Peyer's patch (tissue), 4 donors: ENCODE measurements at regions not wholly inside any gene's neighbourhood (a gene's known extent, or its start where the extent isn't known, plus 50 kb on each side); places are given as distances from the start of the nearest gene placed in this dataset.

Source experiments
- POLR2A ChIP-seq, 2 donors: fragments of 450-650 bp; IDR thresholded peaks; one replicate each; pipeline ENCODE4 v1.5.1; 2017; ENCODE audit warnings: antibody characterized with exemption in 2 of 2, mild to moderate bottlenecking in 2 of 2, moderate library complexity in 2 of 2
- TF ChIP-seq, protein P1 (sequence below), 6 experiments: fragments of 450-650 bp in 4 of 6; fragments of 200-600 bp in 2 of 6; sonication (generic) in 1 of 6; IDR thresholded peaks; one replicate each; pipeline ENCODE4 v1.5.1; 2017 to 2019; ENCODE audit warnings: antibody characterized with exemption in 6 of 6, mild to moderate bottlenecking in 3 of 6, moderate library complexity in 1 of 6

DNA sequence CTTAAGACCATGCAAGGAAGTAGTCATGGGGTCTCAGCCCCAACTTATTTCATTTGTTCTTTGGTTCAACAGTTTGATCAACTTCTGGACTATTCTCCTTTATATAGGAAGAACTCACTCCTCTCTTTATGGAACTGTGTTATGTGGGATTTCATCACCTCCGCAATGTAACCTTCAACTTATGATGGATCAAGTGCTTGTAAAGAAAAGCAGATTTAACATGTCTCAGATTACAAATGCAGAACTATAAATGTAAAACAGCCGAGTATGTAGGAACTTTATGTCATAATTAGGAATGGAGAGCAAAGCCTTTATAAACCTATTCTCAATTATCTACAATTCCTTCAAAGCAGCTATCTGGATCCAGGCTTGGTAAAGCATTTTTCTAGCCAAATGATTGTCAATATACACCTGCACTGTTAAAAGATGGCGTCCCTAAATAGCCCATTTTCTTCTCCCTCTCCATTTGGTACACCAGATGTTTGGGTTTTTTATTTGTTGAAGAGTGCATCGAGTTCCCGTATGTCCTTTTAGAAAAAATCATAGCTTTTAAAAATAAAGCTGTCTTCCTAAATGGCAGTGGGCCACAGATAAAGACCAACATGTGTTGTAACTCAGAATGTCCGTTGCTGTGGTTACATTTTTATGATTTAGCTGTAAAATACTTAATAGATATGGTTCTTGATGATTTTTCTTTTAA lies 985.1 kb upstream of the SLC35B3 start:
- TF ChIP-seq, protein P1, sequence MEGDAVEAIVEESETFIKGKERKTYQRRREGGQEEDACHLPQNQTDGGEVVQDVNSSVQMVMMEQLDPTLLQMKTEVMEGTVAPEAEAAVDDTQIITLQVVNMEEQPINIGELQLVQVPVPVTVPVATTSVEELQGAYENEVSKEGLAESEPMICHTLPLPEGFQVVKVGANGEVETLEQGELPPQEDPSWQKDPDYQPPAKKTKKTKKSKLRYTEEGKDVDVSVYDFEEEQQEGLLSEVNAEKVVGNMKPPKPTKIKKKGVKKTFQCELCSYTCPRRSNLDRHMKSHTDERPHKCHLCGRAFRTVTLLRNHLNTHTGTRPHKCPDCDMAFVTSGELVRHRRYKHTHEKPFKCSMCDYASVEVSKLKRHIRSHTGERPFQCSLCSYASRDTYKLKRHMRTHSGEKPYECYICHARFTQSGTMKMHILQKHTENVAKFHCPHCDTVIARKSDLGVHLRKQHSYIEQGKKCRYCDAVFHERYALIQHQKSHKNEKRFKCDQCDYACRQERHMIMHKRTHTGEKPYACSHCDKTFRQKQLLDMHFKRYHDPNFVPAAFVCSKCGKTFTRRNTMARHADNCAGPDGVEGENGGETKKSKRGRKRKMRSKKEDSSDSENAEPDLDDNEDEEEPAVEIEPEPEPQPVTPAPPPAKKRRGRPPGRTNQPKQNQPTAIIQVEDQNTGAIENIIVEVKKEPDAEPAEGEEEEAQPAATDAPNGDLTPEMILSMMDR (IDR thresholded peaks at IDR 0.05) = no peak
- no peak for TF ChIP-seq POLR2A (IDR thresholded peaks at IDR 0.05)
